PC-9 (cell line): ENCODE measurements at regions not wholly inside any gene's neighbourhood (a gene's known extent, or its start where the extent isn't known, plus 50 kb on each side); places are given as distances from the start of the nearest gene placed in this dataset.

Source experiments
- BruUV-seq: library from RNA; stranded (reverse); fragments of 400-500 nt; replicated peaks from 2 replicates; lab custom pipeline; 2021; lab: Mats Ljungman, UMichigan
- CTCF ChIA-PET: fragments of 300-600 bp; sonication (Branson Sonifier 250); formaldehyde crosslinking; loops from one replicate; lab custom pipeline; 2022; ENCODE audit warnings: antibody characterized with exemption; lab: Charles Lee
- POLR2A ChIA-PET: fragments of 300-600 bp; sonication (Branson Sonifier 250); formaldehyde crosslinking; loops from one replicate; lab custom pipeline; 2022; ENCODE audit warnings: antibody characterized with exemption; ENCODE audit not compliant: unreplicated experiment; lab: Charles Lee
- DNase-seq, 2 experiments: peaks; one replicate each; pipeline versions ENCODE4 v3.0.0 to v3.0.0-alpha.2; 2015 to 2022; ENCODE audit warnings: mixed read lengths in 1 of 2
- H2AFZ ChIP-seq: fragments of 200-600 bp; sonication (generic); 2 replicates; pipeline ENCODE4 v1.8.1; 2017; ENCODE audit warnings: antibody characterized with exemption
- H3F3A ChIP-seq: fragments of 200-600 bp; sonication (generic); 2 replicates; pipeline ENCODE4 v1.8.1; 2017; ENCODE audit warnings: antibody characterized with exemption, mild to moderate bottlenecking, low read depth; ENCODE audit not compliant: insufficient read depth
- H3K27ac ChIP-seq: fragments of 200-600 bp; sonication (generic); 2 replicates; pipeline ENCODE4 v1.6.1; 2016; ENCODE audit warnings: mixed run types
- H3K27me3 ChIP-seq: fragments of 200-600 bp; sonication (generic); 2 replicates; pipeline ENCODE4 v1.6.1; 2016; ENCODE audit warnings: low read depth, mixed run types; ENCODE audit not compliant: insufficient read depth
- H3K36me3 ChIP-seq: fragments of 200-600 bp; sonication (generic); 2 replicates; pipeline ENCODE4 v1.6.1; 2016; ENCODE audit warnings: low read depth, mixed run types
- H3K4me1 ChIP-seq: fragments of 200-600 bp; sonication (generic); replicated peaks from 2 replicates; pipeline ENCODE4 v1.6.1; 2016; ENCODE audit warnings: mixed run types; ENCODE audit not compliant: insufficient read depth
- H3K4me2 ChIP-seq: fragments of 200-600 bp; sonication (generic); 2 replicates; pipeline ENCODE4 v1.6.1; 2017; ENCODE audit warnings: mixed run types
- H3K4me3 ChIP-seq: fragments of 200-600 bp; sonication (generic); 2 replicates; pipeline ENCODE4 v1.6.1; 2016; ENCODE audit warnings: mixed run types
- H3K79me2 ChIP-seq: fragments of 200-600 bp; sonication (generic); 2 replicates; pipeline ENCODE4 v1.6.1; 2017; ENCODE audit warnings: low read depth, mixed run types
- H3K9me2 ChIP-seq: fragments of 200-600 bp; sonication (generic); 2 replicates; pipeline ENCODE4 v1.8.1; 2017; ENCODE audit warnings: mild to moderate bottlenecking; ENCODE audit not compliant: insufficient read depth
- H3K9me3 ChIP-seq: fragments of 200-600 bp; sonication (generic); 2 replicates; pipeline ENCODE4 v1.8.1; 2016; ENCODE audit warnings: low read depth; ENCODE audit not compliant: insufficient read depth
- H4K20me1 ChIP-seq: fragments of 200-600 bp; sonication (generic); 2 replicates; pipeline ENCODE4 v1.8.1; 2017; ENCODE audit not compliant: insufficient read depth
- EZH2 ChIP-seq: fragments of 200-600 bp; sonication (generic); IDR thresholded peaks from 2 replicates; pipeline ENCODE4 v1.8.0; 2017; ENCODE audit warnings: antibody characterized with exemption, low read depth
- intact Hi-C: fragments of 100-400 bp; cut with micrococcal nuclease; formaldehyde crosslinking; loops from one replicate; pipeline ENCODE4 v1.10.0; 2022; ENCODE audit not compliant: unreplicated experiment
- TF ChIP-seq, protein P1 (sequence below): fragments of 200-600 bp; sonication (generic); conservative IDR thresholded peaks from 2 replicates; pipeline ENCODE4 v1.6.1; 2017; ENCODE audit warnings: mixed run types, antibody characterized with exemption, mild to moderate bottlenecking, moderate library complexity

DNA sequence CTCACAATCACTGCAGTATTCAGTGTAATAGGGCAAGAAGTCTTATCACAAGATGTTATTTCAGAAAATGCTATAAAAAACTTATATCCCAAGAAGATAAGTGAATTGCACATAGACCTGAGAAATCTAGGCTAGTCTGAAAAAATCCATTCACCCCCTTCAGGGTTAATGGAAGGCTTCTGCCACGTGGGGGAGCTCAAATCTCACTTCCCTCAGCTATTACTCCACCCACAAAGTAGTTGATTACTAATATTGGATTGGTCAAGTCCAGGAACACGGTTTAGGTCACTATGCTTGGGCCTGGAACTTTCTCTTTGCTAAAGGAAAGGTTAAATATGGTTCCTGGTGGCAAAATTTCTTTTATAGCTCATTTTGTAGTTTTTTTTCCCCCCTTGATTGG, 51.2 kb upstream of the ADAM23 start:
- Histone ChIP-seq H3K27ac (no peak overlapping the region), H4K20me1 (no peaks in the 10 kb centered on the region), H3K9me3 (no peaks in the 10 kb centered on the region; the same call in 1 of the 2 replicates), H3K4me1 (no peaks in the 10 kb centered on the region), H3K79me2 (no peaks in the 10 kb centered on the region), H3K4me3 (no peak overlapping the region), H3F3A (no peaks in the 10 kb centered on the region), H3K36me3 (no peaks in the 10 kb centered on the region), H3K9me2 (no peaks in the 10 kb centered on the region), H3K4me2 (no peak overlapping the region), H2AFZ (0 out of 2 replicates have a peak overlapping the region, but pooled peaks have one; percentile 39), H3K27me3 (no peaks in the 10 kb centered on the region)
- no TSS peak for BruUV-seq
- intact Hi-C loops = loop anchor here (1.0 kb wide), 3 partner anchors 167 to 389 kb away; no protein-coding TSS in a partner anchor
- CTCF ChIA-PET = interaction anchor here (0.6 kb wide), 2 partner anchors 53 to 281 kb away, joined by 3 to 5 read pairs; no protein-coding TSS in a partner anchor
- TF ChIP-seq, protein P1, sequence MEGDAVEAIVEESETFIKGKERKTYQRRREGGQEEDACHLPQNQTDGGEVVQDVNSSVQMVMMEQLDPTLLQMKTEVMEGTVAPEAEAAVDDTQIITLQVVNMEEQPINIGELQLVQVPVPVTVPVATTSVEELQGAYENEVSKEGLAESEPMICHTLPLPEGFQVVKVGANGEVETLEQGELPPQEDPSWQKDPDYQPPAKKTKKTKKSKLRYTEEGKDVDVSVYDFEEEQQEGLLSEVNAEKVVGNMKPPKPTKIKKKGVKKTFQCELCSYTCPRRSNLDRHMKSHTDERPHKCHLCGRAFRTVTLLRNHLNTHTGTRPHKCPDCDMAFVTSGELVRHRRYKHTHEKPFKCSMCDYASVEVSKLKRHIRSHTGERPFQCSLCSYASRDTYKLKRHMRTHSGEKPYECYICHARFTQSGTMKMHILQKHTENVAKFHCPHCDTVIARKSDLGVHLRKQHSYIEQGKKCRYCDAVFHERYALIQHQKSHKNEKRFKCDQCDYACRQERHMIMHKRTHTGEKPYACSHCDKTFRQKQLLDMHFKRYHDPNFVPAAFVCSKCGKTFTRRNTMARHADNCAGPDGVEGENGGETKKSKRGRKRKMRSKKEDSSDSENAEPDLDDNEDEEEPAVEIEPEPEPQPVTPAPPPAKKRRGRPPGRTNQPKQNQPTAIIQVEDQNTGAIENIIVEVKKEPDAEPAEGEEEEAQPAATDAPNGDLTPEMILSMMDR = peak; percentile 65
- no peak for TF ChIP-seq EZH2
- DNase-seq = peak; percentile 24 to 49
- POLR2A ChIA-PET = no interaction called here
